K562 (cell line): ENCODE measurements at regions not wholly inside any gene's neighbourhood (a gene's known extent, or its start where the extent isn't known, plus 50 kb on each side); places are given as distances from the start of the nearest gene placed in this dataset.

ENCODE experiments used
- ATAC-seq: fragments of 200-7000 bp; cut with Tn5 transposase; 3 replicates; pipeline ENCODE4 v1.9.1; 2020; ENCODE audit warnings: moderate library complexity
- BruUV-seq: library from RNA; stranded (reverse); fragments of 400-500 nt; replicated peaks from 2 replicates; lab custom pipeline; 2021; lab: Mats Ljungman, UMichigan
- CTCF ChIA-PET: fragments of 300-600 bp; formaldehyde crosslinking; extraction: SDS; loops from one replicate; lab custom pipeline; 2021; ENCODE audit warnings: low intra/inter-chr PET ratio; lab: Yijun Ruan, JAX
- POLR2A ChIA-PET: fragments of 300-600, 350-650 bp; sonication (Branson Sonifier 250); formaldehyde crosslinking; extraction: SDS; loops from one replicate; lab custom pipeline; 2021; ENCODE audit warnings: antibody characterized with exemption, inconsistent platforms; lab: Yijun Ruan, JAX
- DNase-seq, 4 experiments: peaks; one replicate each; pipeline versions ENCODE4 v3.0.0 to v3.0.0-alpha.2; 2011 to 2018; ENCODE audit warnings: low spot score in 3 of 4, mixed read lengths in 3 of 4; ENCODE audit errors: extremely low read depth in 1 of 4
- FAIRE-seq: peaks from 2 replicates; lab custom pipeline; 2011; peaks lifted over from hg19 to GRCh38; lab: Jason Lieb, UNC
- H2AFZ ChIP-seq: 2 replicates; pipeline ENCODE4 v1.6.0; 2011; ENCODE audit warnings: low read depth, low read length, control low read depth, inconsistent platforms
- H3K27ac ChIP-seq: fragments of 200-600 bp; 3 replicates; pipeline ENCODE4 v1.8.0; 2011; ENCODE audit warnings: low read depth, mild to moderate bottlenecking, control low read depth, inconsistent platforms, low read length, moderate library complexity, mixed read lengths; ENCODE audit errors: extremely low read depth
- H3K27me3 ChIP-seq, 2 experiments: fragments of 300-600 bp in 1 of 2; 2 replicates in 1 of 2; 3 replicates in 1 of 2; pipeline versions ENCODE4 v1.6.0 to v1.8.0; 2011; ENCODE audit warnings: inconsistent platforms in 2 of 2, low read length in 2 of 2, mild to moderate bottlenecking in 1 of 2, mixed read lengths in 1 of 2, moderate library complexity in 1 of 2; ENCODE audit not compliant: control insufficient read depth in 2 of 2, insufficient read depth in 2 of 2
- H3K36me3 ChIP-seq: fragments of 300-600 bp; 3 replicates; pipeline ENCODE4 v1.8.0; 2011; ENCODE audit warnings: mild to moderate bottlenecking, low read length, inconsistent platforms; ENCODE audit not compliant: control insufficient read depth, insufficient read depth
- H3K4me1 ChIP-seq, 2 experiments: fragments of 200-600 bp in 1 of 2; replicated peaks in 1 of 2; 2 replicates in 1 of 2; 3 replicates in 1 of 2; pipeline versions ENCODE4 v1.5.1 to v1.8.0; 2011; ENCODE audit warnings: inconsistent platforms in 2 of 2, low read length in 2 of 2, mild to moderate bottlenecking in 1 of 2, mixed read lengths in 1 of 2, moderate library complexity in 1 of 2; ENCODE audit not compliant: control insufficient read depth in 2 of 2, insufficient read depth in 2 of 2
- H3K4me2 ChIP-seq: 2 replicates; pipeline ENCODE4 v1.6.1; 2011; ENCODE audit warnings: low read length, control low read depth, inconsistent platforms, mixed read lengths; ENCODE audit not compliant: insufficient read depth
- H3K4me3 ChIP-seq: fragments of 200-600 bp; sonication (generic), shearing (Covaris generic); 2 replicates; pipeline ENCODE4 v1.5.1; 2016; ENCODE audit warnings: control low read depth, inconsistent platforms
- H3K79me2 ChIP-seq: fragments of 200-600 bp; 3 replicates; pipeline ENCODE4 v1.8.0; 2011; ENCODE audit warnings: low read length, inconsistent platforms; ENCODE audit not compliant: control insufficient read depth, insufficient read depth
- H3K9ac ChIP-seq, 2 experiments: 2 replicates each; pipeline versions ENCODE4 v1.6.0 to v1.6.1; 2011; ENCODE audit warnings: low read depth in 2 of 2, low read length in 2 of 2, control low read depth in 1 of 2, inconsistent platforms in 1 of 2, mild to moderate bottlenecking in 1 of 2, mixed read lengths in 1 of 2; ENCODE audit not compliant: insufficient read depth in 1 of 2
- H3K9me1 ChIP-seq: one replicate; pipeline ENCODE4 v1.6.0; 2011; ENCODE audit warnings: inconsistent platforms, mild to moderate bottlenecking, low read length, moderate library complexity; ENCODE audit not compliant: control insufficient read depth, insufficient read depth
- H3K9me3 ChIP-seq: replicated peaks from 2 replicates; pipeline ENCODE4 v1.5.1; 2011; ENCODE audit warnings: low read depth, low read length, inconsistent platforms; ENCODE audit not compliant: control insufficient read depth, insufficient read depth
- H4K20me1 ChIP-seq: replicated peaks from 2 replicates; pipeline ENCODE4 v1.6.1; 2011; ENCODE audit warnings: low read length, inconsistent platforms, mixed read lengths; ENCODE audit not compliant: control insufficient read depth, insufficient read depth
- EGR1 ChIP-seq: fragments of 450-650 bp; conservative IDR thresholded peaks from 2 replicates; pipeline ENCODE4 v1.6.1; 2017; ENCODE audit warnings: mild to moderate bottlenecking
- PCBP1 ChIP-seq: fragments of 200-400 bp; formaldehyde crosslinking; IDR thresholded peaks from 2 replicates; pipeline ENCODE4 v1.6.1; 2018; ENCODE audit warnings: mild to moderate bottlenecking, low read depth, low read length; ENCODE audit not compliant: poor library complexity, severe bottlenecking
- POLR2G ChIP-seq: fragments of 200-400 bp; formaldehyde crosslinking; IDR thresholded peaks from 2 replicates; pipeline ENCODE4 v1.6.1; 2017; ENCODE audit warnings: low read depth, mild to moderate bottlenecking, antibody characterized with exemption, low read length, moderate library complexity
- ZBTB9 ChIP-seq: fragments of 450-650 bp; formaldehyde crosslinking; IDR thresholded peaks from 2 replicates; pipeline ENCODE4 v1.4.0; 2020; ENCODE audit warnings: mild to moderate bottlenecking, moderate library complexity
- WGBS: fragments of 100-300 bp; shearing (Covaris generic); methylation state at CpG from one replicate; pipeline ENCODE4 v1.1.6; 2016; ENCODE audit warnings: low coverage, mixed read lengths; ENCODE audit not compliant: insufficient coverage; ENCODE audit errors: missing lambda C conversion rate; 5-methylcytosine and 5-hydroxymethylcytosine counted together
- in situ Hi-C: fragments of 300-500 bp; cut with MboI; formaldehyde crosslinking; loops from 4 replicates; pipeline ENCODE4 v1.15.0; 2018; ENCODE audit warnings: inconsistent platforms, mixed read lengths
- intact Hi-C: fragments of 100-400 bp; cut with micrococcal nuclease; formaldehyde crosslinking; loops from 2 replicates; pipeline ENCODE4 v1.14.2; 2022
- TF ChIP-seq, protein P1 (sequence below): sonication (generic); formaldehyde crosslinking; IDR thresholded peaks from 2 replicates; pipeline ENCODE4 v1.8.1; 2023; ENCODE audit warnings: missing genetic modification reagents, mild to moderate bottlenecking, borderline replicate concordance

GRCh38 chr12:124437617-124438436 is 129.6 kb downstream of the NCOR2 start:
- no peak overlapping the region for H2AFZ ChIP-seq
- H3K79me2 ChIP-seq = no peaks in the 10 kb centered on the region
- WGBS = 82% methylated on average over 19 of the region's 36 CpGs
- peaks cover 20% of the 10 kb centered on the region; the same call in 1 of the 3 replicates for H3K36me3 ChIP-seq
- H3K4me1 ChIP-seq = peaks cover 0 to 21% of the 10 kb centered on the region in 2 experiments; a peak in 2 of 5 replicates
- ChIA-PET CTCF (no interaction called here), POLR2A (interaction anchor here (0.6 kb wide), 1 partner anchor 254 kb away, joined by 3 read pairs; no protein-coding TSS in a partner anchor)
- intact Hi-C loops (no loop called here), in situ Hi-C loops (no loop called here)
- BruUV-seq = no TSS peak
- H3K9me1 ChIP-seq = no peaks in the 10 kb centered on the region
- H3K4me2 ChIP-seq = no peak overlapping the region
- FAIRE-seq (no peak), DNase-seq (no peak), ATAC-seq (no peak)
- peak overlapping the region in 1 of 2 experiments; percentile 26; a peak in 1 of 4 replicates for H3K9ac ChIP-seq
- H3K9me3 ChIP-seq = no peaks in the 10 kb centered on the region
- no peaks in the 10 kb centered on the region for H3K27me3 ChIP-seq
- H4K20me1 ChIP-seq = no peaks in the 10 kb centered on the region; the same call in 1 of the 2 replicates
- no peak overlapping the region for H3K27ac ChIP-seq
- H3K4me3 ChIP-seq = no peak overlapping the region
- TF ChIP-seq POLR2G (0 out of 2 replicates have a peak, but pooled peaks have one; percentile 11), PCBP1 (no peak), ZBTB9 (CRISPR knock-in tag) (peak; percentile 95), EGR1 (peak; percentile 22; the same call in 1 of the 2 replicates)
- TF ChIP-seq, protein P1, sequence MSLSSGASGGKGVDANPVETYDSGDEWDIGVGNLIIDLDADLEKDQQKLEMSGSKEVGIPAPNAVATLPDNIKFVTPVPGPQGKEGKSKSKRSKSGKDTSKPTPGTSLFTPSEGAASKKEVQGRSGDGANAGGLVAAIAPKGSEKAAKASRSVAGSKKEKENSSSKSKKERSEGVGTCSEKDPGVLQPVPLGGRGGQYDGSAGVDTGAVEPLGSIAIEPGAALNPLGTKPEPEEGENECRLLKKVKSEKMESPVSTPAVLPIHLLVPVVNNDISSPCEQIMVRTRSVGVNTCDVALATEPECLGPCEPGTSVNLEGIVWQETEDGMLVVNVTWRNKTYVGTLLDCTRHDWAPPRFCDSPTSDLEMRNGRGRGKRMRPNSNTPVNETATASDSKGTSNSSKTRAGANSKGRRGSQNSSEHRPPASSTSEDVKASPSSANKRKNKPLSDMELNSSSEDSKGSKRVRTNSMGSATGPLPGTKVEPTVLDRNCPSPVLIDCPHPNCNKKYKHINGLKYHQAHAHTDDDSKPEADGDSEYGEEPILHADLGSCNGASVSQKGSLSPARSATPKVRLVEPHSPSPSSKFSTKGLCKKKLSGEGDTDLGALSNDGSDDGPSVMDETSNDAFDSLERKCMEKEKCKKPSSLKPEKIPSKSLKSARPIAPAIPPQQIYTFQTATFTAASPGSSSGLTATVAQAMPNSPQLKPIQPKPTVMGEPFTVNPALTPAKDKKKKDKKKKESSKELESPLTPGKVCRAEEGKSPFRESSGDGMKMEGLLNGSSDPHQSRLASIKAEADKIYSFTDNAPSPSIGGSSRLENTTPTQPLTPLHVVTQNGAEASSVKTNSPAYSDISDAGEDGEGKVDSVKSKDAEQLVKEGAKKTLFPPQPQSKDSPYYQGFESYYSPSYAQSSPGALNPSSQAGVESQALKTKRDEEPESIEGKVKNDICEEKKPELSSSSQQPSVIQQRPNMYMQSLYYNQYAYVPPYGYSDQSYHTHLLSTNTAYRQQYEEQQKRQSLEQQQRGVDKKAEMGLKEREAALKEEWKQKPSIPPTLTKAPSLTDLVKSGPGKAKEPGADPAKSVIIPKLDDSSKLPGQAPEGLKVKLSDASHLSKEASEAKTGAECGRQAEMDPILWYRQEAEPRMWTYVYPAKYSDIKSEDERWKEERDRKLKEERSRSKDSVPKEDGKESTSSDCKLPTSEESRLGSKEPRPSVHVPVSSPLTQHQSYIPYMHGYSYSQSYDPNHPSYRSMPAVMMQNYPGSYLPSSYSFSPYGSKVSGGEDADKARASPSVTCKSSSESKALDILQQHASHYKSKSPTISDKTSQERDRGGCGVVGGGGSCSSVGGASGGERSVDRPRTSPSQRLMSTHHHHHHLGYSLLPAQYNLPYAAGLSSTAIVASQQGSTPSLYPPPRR (CRISPR knock-in tag) = no peak
